BE2C (cell line): ENCODE measurements at regions not wholly inside any gene's neighbourhood (a gene's known extent, or its start where the extent isn't known, plus 50 kb on each side); places are given as distances from the start of the nearest gene placed in this dataset.

Experiments
- DNase-seq: peaks from one replicate; pipeline ENCODE4 v3.0.0-alpha.2; 2020
- H3K27me3 ChIP-seq: fragments of 250-450 bp; sonication (Bioruptor Pico); 2 replicates; pipeline ENCODE4 v1.5.1; 2020; ENCODE audit warnings: mild to moderate bottlenecking
- H3K36me3 ChIP-seq: fragments of 250-450 bp; sonication (Bioruptor Pico); 2 replicates; pipeline ENCODE4 v1.5.1; 2020; ENCODE audit warnings: mild to moderate bottlenecking
- H3K4me1 ChIP-seq: fragments of 250-450 bp; sonication (Bioruptor Pico); 2 replicates; pipeline ENCODE4 v1.5.1; 2020
- H3K4me3 ChIP-seq: 2 replicates; pipeline ENCODE4 v1.5.1; 2011; ENCODE audit warnings: low read depth, low read length
- H3K9me3 ChIP-seq: fragments of 250-450 bp; sonication (Bioruptor Pico); 2 replicates; pipeline ENCODE4 v1.5.1; 2020
- CTCF ChIP-seq: IDR thresholded peaks from 2 replicates; pipeline ENCODE4 v1.5.1; 2012; ENCODE audit warnings: mild to moderate bottlenecking, low read depth, low read length

DNA sequence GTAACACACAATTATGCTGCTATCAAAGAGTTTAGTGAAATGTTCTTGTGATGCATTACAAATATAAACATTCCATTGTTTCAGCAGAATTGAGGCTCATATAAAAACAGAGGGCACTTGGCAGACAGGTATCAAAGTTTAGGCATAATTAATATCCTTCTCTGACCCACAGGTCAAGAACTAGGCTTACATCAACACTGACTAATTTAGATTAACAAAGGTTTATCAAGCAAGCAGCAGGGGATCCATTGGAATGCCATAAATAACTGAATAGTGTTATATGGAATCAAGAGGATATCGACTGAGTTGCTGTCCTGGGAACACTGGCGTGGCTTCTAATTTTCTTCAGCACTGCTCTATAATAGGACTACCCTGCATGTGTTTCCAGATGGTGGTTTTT is 414.5 kb upstream of the ARRDC3 start:
- Histone ChIP-seq H3K4me1 (no peaks in the 10 kb centered on the region), H3K9me3 (no peaks in the 10 kb centered on the region), H3K36me3 (no peaks in the 10 kb centered on the region), H3K27me3 (no peaks in the 10 kb centered on the region), H3K4me3 (no peak overlapping the region)
- no peak for TF ChIP-seq CTCF
- no peak for DNase-seq

GRCh38 chr5:91794856-91795548 is 411.9 kb upstream of the ARRDC3 start:
- Histone ChIP-seq H3K4me3 (no peak overlapping the region), H3K27me3 (no peaks in the 10 kb centered on the region), H3K36me3 (no peaks in the 10 kb centered on the region), H3K4me1 (no peaks in the 10 kb centered on the region), H3K9me3 (no peaks in the 10 kb centered on the region)
- no peak for DNase-seq
- TF ChIP-seq CTCF, result no peak

- DNase-seq, result no peak
- no peaks in the 10 kb centered on the region for H3K9me3 ChIP-seq
- H3K36me3 ChIP-seq, result no peaks in the 10 kb centered on the region
- H3K4me3 ChIP-seq, result no peak overlapping the region
- no peaks in the 10 kb centered on the region for H3K4me1 ChIP-seq
- no peaks in the 10 kb centered on the region for H3K27me3 ChIP-seq
- TF ChIP-seq CTCF, result no peak
These were observed 411.3 kb upstream of the ARRDC3 start for GRCh38 chr5:91794455-91794854.

- Histone ChIP-seq H3K9me3 (no peaks in the 10 kb centered on the region), H3K36me3 (no peaks in the 10 kb centered on the region), H3K4me1 (no peaks in the 10 kb centered on the region), H3K4me3 (no peak overlapping the region), H3K27me3 (no peaks in the 10 kb centered on the region)
- DNase-seq, result no peak
- TF ChIP-seq CTCF, result no peak
These were observed 404.6 kb upstream of the ARRDC3 start for GRCh38 chr5:91787718-91788117.

DNA sequence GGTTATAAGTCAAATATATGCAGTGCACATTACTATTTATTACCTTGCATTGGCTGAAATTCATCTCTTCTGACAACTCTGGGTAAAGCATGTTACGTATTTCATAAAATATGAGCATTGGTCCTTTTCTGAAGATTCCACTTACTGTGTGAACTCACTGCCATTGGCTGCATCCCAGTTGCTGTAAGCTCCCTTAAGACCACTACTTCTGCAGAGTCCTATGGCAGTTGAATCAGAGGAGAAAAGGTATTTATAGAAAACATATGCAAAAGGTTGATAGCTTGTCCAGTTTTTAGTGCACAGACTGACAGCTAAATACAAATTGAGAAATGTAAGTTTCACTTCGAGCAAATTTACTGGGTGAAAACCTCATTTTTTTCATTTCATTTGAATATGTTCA is 394.6 kb upstream of the ARRDC3 start:
- H3K36me3 ChIP-seq, result no peaks in the 10 kb centered on the region
- no peak overlapping the region for H3K4me3 ChIP-seq
- H3K27me3 ChIP-seq, result peaks cover 3% of the 10 kb centered on the region
- no peaks in the 10 kb centered on the region for H3K9me3 ChIP-seq
- no peak for TF ChIP-seq CTCF
- H3K4me1 ChIP-seq, result no peaks in the 10 kb centered on the region
- no peak for DNase-seq

- DNase-seq, result no peak
- no peak for TF ChIP-seq CTCF
These were observed 393.1 kb upstream of the ARRDC3 start for GRCh38 chr5:91776249-91776648.

More at GRCh38 chr5:91776249-91776648, 393.1 kb upstream of the ARRDC3 start:
- Histone ChIP-seq H3K27me3 (peaks cover 3% of the 10 kb centered on the region; the same call in 1 of the 2 replicates), H3K4me1 (no peaks in the 10 kb centered on the region), H3K9me3 (no peaks in the 10 kb centered on the region), H3K36me3 (no peaks in the 10 kb centered on the region), H3K4me3 (no peak overlapping the region)
